Stomach (tissue), 4 donors: ENCODE measurements at regions not wholly inside any gene's neighbourhood (a gene's known extent, or its start where the extent isn't known, plus 50 kb on each side); places are given as distances from the start of the nearest gene placed in this dataset.
"Not testable (repeated sequence)": the region's sequence is repeated elsewhere in the genome, so short reads cannot be mapped to it uniquely, and the experiment has no call there.

Experiments
- CTCF ChIP-seq, 7 experiments: fragments of 450-650 bp in 4 of 7; fragments of 200-600 bp in 3 of 7; sonication (generic) in 3 of 7; IDR thresholded peaks; one replicate each; pipeline ENCODE4 v1.5.1; 2016 to 2019; ENCODE audit warnings: antibody characterized with exemption in 7 of 7, control low read depth in 2 of 7, mild to moderate bottlenecking in 1 of 7
- EP300 ChIP-seq: sonication (generic); formaldehyde crosslinking; IDR thresholded peaks from one replicate; pipeline ENCODE4 v1.6.1; 2017; ENCODE audit warnings: antibody characterized with exemption
- POLR2A ChIP-seq, 4 donors: fragments of 450-650 bp; IDR thresholded peaks; one replicate each; pipeline ENCODE4 v1.6.1; 2016; ENCODE audit warnings: antibody characterized with exemption in 4 of 4, control low read depth in 2 of 4, mild to moderate bottlenecking in 1 of 4, moderate library complexity in 1 of 4

GRCh38 chr4:9076974-9077373 lies 93.2 kb upstream of the FAM90A26 start:
- TF ChIP-seq CTCF (IDR thresholded peaks at IDR 0.05); POLR2A (IDR thresholded peaks at IDR 0.05); EP300: not testable (repeated sequence)
